SH-SY5Y (cell line): ENCODE measurements at regions not wholly inside any gene's neighbourhood (a gene's known extent, or its start where the extent isn't known, plus 50 kb on each side); places are given as distances from the start of the nearest gene placed in this dataset.

Experiments
- GATA2 ChIP-seq: IDR thresholded peaks from 2 replicates; pipeline ENCODE4 v1.6.1; 2011; ENCODE audit warnings: mild to moderate bottlenecking, low read depth, low read length
- GATA3 ChIP-seq: IDR thresholded peaks from 2 replicates; pipeline ENCODE4 v1.6.1; 2011; ENCODE audit warnings: low read depth, mild to moderate bottlenecking, low read length, moderate library complexity

DNA sequence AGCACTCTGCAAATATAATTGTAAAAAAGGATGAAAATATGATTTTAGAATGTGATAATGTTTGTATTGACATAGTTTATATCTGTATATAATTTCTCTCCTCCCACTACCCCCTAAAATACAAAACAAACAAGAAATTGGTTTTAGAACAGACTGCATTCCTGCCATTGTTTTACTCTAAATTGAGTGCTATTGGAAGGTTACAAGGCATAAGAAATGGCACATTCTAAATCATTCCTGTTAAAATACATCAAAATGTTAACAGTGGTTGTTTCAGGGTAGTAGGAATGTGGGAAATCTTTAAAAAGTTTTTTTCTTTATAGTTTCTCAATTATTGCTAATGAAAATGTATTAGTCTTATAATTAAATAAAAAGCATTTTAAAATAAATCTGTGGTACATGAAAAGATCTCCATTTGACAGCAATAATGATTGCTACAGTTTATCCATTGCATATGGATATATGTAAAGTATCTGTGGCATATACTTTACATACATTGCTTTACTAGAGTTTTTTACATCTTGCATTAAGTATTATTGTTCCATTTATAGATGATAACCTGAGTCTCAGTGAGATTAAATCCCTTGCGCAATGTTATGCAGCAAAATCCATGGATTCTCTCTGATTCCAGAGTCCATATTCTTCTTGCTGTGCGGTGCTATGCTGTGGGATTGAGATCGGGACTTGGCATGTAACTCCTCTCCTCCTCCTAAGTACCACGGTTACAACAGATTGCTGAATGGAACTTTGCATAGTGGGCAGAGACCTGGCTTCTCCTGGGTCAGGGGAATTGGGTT is 319.8 kb downstream of the LMO4 start:
- TF ChIP-seq GATA3 (no peak), GATA2 (no peak)
